HepG2 (cell line): ENCODE measurements at regions not wholly inside any gene's neighbourhood (a gene's known extent, or its start where the extent isn't known, plus 50 kb on each side); places are given as distances from the start of the nearest gene placed in this dataset.

Experiments
- ATAC-seq: fragments of 200-7000 bp; cut with Tn5 transposase; 3 replicates; pipeline ENCODE4 v1.9.1; 2020; ENCODE audit warnings: mild to moderate bottlenecking, moderate library complexity
- BruUV-seq: library from RNA; stranded (reverse); fragments of 400-500 nt; replicated peaks from 2 replicates; lab custom pipeline; 2021; lab: Mats Ljungman, UMichigan
- CTCF ChIA-PET: fragments of 300-600 bp; formaldehyde crosslinking; extraction: SDS; loops from one replicate; lab custom pipeline; 2021; ENCODE audit warnings: low total read pairs, inconsistent platforms, low intra/inter-chr PET ratio; lab: Yijun Ruan, JAX
- POLR2A ChIA-PET: fragments of 350-600 bp; sonication (Branson Sonifier 250); formaldehyde crosslinking; loops from one replicate; lab custom pipeline; 2020; ENCODE audit warnings: antibody characterized with exemption, inconsistent platforms; lab: Yijun Ruan, JAX
- DNase-seq: peaks from one replicate; pipeline ENCODE4 v3.0.0-alpha.2; 2015; ENCODE audit warnings: low spot score
- FAIRE-seq: peaks from 3 replicates; lab custom pipeline; 2011; peaks lifted over from hg19 to GRCh38; lab: Jason Lieb, UNC
- H2AFZ ChIP-seq: one replicate; pipeline ENCODE4 v1.6.1; 2011; ENCODE audit warnings: low read length, inconsistent platforms
- H3K27ac ChIP-seq: fragments of 300-600 bp; 3 replicates; pipeline ENCODE4 v1.8.0; 2011; ENCODE audit warnings: mixed run types, mild to moderate bottlenecking, mixed read lengths, low read length, inconsistent platforms; ENCODE audit not compliant: insufficient read depth; ENCODE audit errors: extremely low read length
- H3K27me3 ChIP-seq, 2 experiments: fragments of 200-600 bp in 1 of 2; 2 replicates in 1 of 2; 3 replicates in 1 of 2; pipeline versions ENCODE4 v1.6.0 to v1.8.0; 2011; ENCODE audit warnings: low read length in 2 of 2, mild to moderate bottlenecking in 2 of 2, moderate library complexity in 2 of 2, inconsistent platforms in 1 of 2; ENCODE audit not compliant: insufficient read depth in 2 of 2, control insufficient read depth in 1 of 2
- H3K36me3 ChIP-seq, 2 experiments: fragments of 200-600 bp in 1 of 2; replicated peaks in 1 of 2; 2 replicates in 1 of 2; 3 replicates in 1 of 2; pipeline versions ENCODE4 v1.5.1 to v1.8.0; 2011; ENCODE audit warnings: low read length in 2 of 2, inconsistent platforms in 1 of 2; ENCODE audit not compliant: insufficient read depth in 2 of 2, control insufficient read depth in 1 of 2
- H3K4me1 ChIP-seq: 2 replicates; pipeline ENCODE4 v1.5.1; 2012; ENCODE audit warnings: low read length, inconsistent platforms; ENCODE audit not compliant: insufficient read depth
- H3K4me2 ChIP-seq: 2 replicates; pipeline ENCODE4 v1.6.0; 2011; ENCODE audit warnings: low read depth, low read length, inconsistent platforms
- H3K4me3 ChIP-seq, 3 experiments: fragments of 200-600 bp in 1 of 3; sonication (generic), shearing (Covaris generic) in 1 of 3; replicated peaks in 1 of 3; 2 replicates each; pipeline ENCODE4 v1.5.1; 2011 to 2016; ENCODE audit warnings: low read length in 3 of 3, inconsistent platforms in 2 of 3, low read depth in 2 of 3, mild to moderate bottlenecking in 2 of 3, control low read depth in 1 of 3, mixed read lengths in 1 of 3; ENCODE audit not compliant: insufficient read depth in 1 of 3
- H3K79me2 ChIP-seq: one replicate; pipeline ENCODE4 v1.6.1; 2011; ENCODE audit warnings: low read length, inconsistent platforms; ENCODE audit not compliant: insufficient read depth
- H3K9ac ChIP-seq: 2 replicates; pipeline ENCODE4 v1.6.0; 2011; ENCODE audit warnings: mild to moderate bottlenecking, low read depth, low read length, inconsistent platforms; ENCODE audit not compliant: insufficient read depth
- H3K9me3 ChIP-seq: 2 replicates; pipeline ENCODE4 v1.5.1; 2012; ENCODE audit warnings: mild to moderate bottlenecking, low read length
- H4K20me1 ChIP-seq: 2 replicates; pipeline ENCODE4 v1.6.0; 2011; ENCODE audit warnings: inconsistent platforms, mild to moderate bottlenecking, low read length, moderate library complexity; ENCODE audit not compliant: insufficient read depth
- CHD2 ChIP-seq: IDR thresholded peaks from 2 replicates; pipeline ENCODE4 v1.6.1; 2011; ENCODE audit warnings: low read depth, low read length, improper control_type of control experiment
- DNMT3B ChIP-seq: conservative IDR thresholded peaks from 2 replicates; pipeline ENCODE4 v1.6.1; 2016; ENCODE audit warnings: missing biosample characterization, control low read depth
- MIER3 ChIP-seq: IDR thresholded peaks from 2 replicates; pipeline ENCODE4 v1.6.1; 2016; ENCODE audit warnings: missing compliant biosample characterization, borderline replicate concordance
- NCOA1 ChIP-seq: sonication (generic); formaldehyde crosslinking; IDR thresholded peaks from 2 replicates; pipeline ENCODE4 v1.9.0; 2021; ENCODE audit warnings: missing genetic modification reagents
- NRL ChIP-seq: sonication (generic); formaldehyde crosslinking; IDR thresholded peaks from 2 replicates; pipeline ENCODE4 v1.5.0; 2020; ENCODE audit warnings: missing genetic modification reagents, mild to moderate bottlenecking, moderate library complexity, borderline replicate concordance
- SIN3B ChIP-seq: fragments of 150-350 bp; IDR thresholded peaks from 2 replicates; pipeline ENCODE4 v1.6.1; 2014; ENCODE audit warnings: low read length
- ZMYM3 ChIP-seq: sonication (generic); formaldehyde crosslinking; IDR thresholded peaks from 2 replicates; pipeline ENCODE4 v1.5.1; 2020; ENCODE audit warnings: mild to moderate bottlenecking, missing genetic modification reagents
- WGBS: methylation state at CpG from one replicate; pipeline ENCODE4 v1.1.6; 2017; ENCODE audit warnings: low lambda C conversion rate; 5-methylcytosine and 5-hydroxymethylcytosine counted together
- in situ Hi-C: cut with HindIII; loops from 2 replicates; pipeline ENCODE4 v1.10.0; 2017; ENCODE audit warnings: low pct_unique_long_range_greater_than_20kb; ENCODE audit not compliant: extremely low pct_ligation_motif_present
- intact Hi-C: fragments of 100-400 bp; cut with micrococcal nuclease; formaldehyde crosslinking; loops from one replicate; pipeline ENCODE4 v1.10.0; 2022; ENCODE audit not compliant: unreplicated experiment
- TF ChIP-seq, protein P1 (sequence below): sonication (generic); formaldehyde crosslinking; IDR thresholded peaks from 2 replicates; pipeline ENCODE4 v1.4.0; 2020; ENCODE audit warnings: missing genetic modification reagents, mild to moderate bottlenecking, borderline replicate concordance
- TF ChIP-seq, protein P2 (sequence below): sonication (generic); formaldehyde crosslinking; IDR thresholded peaks from 2 replicates; pipeline ENCODE4 v1.4.0; 2020; ENCODE audit warnings: missing genetic modification reagents
- TF ChIP-seq, protein P3 (sequence below): sonication (generic); formaldehyde crosslinking; IDR thresholded peaks from 2 replicates; pipeline ENCODE4 v1.8.0; 2022; ENCODE audit warnings: low read depth, missing genetic modification reagents

DNA sequence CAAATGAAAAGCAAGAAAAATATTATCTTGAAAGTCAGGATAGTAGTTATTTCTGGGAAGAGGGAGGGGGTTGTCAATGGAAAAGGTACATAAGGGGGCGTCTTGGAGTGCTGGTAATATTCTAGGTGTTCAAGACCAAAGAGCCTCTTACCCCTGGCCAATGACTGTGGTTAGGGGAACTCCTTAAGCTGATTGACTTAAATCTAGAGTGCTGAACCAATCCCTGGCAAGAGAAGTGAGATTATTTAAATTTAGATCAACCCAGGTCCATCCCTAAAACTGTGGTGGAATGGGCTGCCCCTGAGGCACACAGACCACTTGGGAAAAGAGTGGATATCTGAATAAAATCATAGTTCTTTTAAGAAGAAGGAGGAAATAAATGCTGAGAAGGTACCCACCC, 174.1 kb downstream of the COPRS start:
- Histone ChIP-seq H2AFZ (no peak overlapping the region), H3K27ac (no peak overlapping the region), H4K20me1 (no peaks in the 10 kb centered on the region), H3K79me2 (no peaks in the 10 kb centered on the region), H3K36me3 (no peaks in the 10 kb centered on the region)
- FAIRE-seq: no peak
- BruUV-seq: no TSS peak
- ATAC-seq: no peak
- TF ChIP-seq MIER3 (CRISPR knock-in tag): no peak
- TF ChIP-seq DNMT3B (CRISPR knock-in tag): no peak
- no peak for TF ChIP-seq CHD2
- no peak for TF ChIP-seq ZMYM3 (CRISPR knock-in tag)
- TF ChIP-seq, protein P1, sequence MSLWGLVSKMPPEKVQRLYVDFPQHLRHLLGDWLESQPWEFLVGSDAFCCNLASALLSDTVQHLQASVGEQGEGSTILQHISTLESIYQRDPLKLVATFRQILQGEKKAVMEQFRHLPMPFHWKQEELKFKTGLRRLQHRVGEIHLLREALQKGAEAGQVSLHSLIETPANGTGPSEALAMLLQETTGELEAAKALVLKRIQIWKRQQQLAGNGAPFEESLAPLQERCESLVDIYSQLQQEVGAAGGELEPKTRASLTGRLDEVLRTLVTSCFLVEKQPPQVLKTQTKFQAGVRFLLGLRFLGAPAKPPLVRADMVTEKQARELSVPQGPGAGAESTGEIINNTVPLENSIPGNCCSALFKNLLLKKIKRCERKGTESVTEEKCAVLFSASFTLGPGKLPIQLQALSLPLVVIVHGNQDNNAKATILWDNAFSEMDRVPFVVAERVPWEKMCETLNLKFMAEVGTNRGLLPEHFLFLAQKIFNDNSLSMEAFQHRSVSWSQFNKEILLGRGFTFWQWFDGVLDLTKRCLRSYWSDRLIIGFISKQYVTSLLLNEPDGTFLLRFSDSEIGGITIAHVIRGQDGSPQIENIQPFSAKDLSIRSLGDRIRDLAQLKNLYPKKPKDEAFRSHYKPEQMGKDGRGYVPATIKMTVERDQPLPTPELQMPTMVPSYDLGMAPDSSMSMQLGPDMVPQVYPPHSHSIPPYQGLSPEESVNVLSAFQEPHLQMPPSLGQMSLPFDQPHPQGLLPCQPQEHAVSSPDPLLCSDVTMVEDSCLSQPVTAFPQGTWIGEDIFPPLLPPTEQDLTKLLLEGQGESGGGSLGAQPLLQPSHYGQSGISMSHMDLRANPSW (CRISPR knock-in tag): no peak
- TF ChIP-seq, protein P2, sequence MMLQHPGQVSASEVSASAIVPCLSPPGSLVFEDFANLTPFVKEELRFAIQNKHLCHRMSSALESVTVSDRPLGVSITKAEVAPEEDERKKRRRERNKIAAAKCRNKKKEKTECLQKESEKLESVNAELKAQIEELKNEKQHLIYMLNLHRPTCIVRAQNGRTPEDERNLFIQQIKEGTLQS (CRISPR knock-in tag): no peak
- TF ChIP-seq, protein P3, sequence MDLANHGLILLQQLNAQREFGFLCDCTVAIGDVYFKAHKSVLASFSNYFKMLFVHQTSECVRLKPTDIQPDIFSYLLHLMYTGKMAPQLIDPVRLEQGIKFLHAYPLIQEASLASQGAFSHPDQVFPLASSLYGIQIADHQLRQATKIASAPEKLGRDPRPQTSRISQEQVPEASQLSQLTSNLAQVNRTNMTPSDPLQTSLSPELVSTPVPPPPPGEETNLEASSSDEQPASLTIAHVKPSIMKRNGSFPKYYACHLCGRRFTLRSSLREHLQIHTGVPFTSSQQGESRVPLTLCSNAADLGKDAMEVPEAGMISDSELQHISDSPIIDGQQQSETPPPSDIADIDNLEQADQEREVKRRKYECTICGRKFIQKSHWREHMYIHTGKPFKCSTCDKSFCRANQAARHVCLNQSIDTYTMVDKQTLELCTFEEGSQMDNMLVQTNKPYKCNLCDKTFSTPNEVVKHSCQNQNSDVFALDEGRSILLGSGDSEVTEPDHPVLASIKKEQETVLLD (CRISPR knock-in tag): no peak
- no peak for TF ChIP-seq NCOA1
- no peak for TF ChIP-seq SIN3B
- no peak for TF ChIP-seq NRL (CRISPR knock-in tag)
- TF ChIP-seq, all 625 proteins: peak for 0
- CTCF ChIA-PET: no interaction called here
- Histone ChIP-seq H3K4me2 (no peak overlapping the region), H3K27me3 (no peaks in the 10 kb centered on the region), H3K9me3 (no peaks in the 10 kb centered on the region), H3K4me1 (no peaks in the 10 kb centered on the region), H3K4me3 (no peak overlapping the region), H3K9ac (no peak overlapping the region)
- in situ Hi-C loops: no loop called here
- POLR2A ChIA-PET: no interaction called here
- intact Hi-C loops: no loop called here
- DNase-seq: no peak
- 0% methylated on average over 1 of the region's 1 CpG for WGBS
